NCI-H446 treated with DMSO at 0.1 percent for 48 hours (cell line): ENCODE measurements at regions not wholly inside any gene's neighbourhood (a gene's known extent, or its start where the extent isn't known, plus 50 kb on each side); places are given as distances from the start of the nearest gene placed in this dataset.

Source experiments
- DNase-seq: peaks from one replicate; lab custom pipeline; 2025; lab: John Stamatoyannopoulos, UW

GRCh38 chr3:6098516-6099157 is 762.3 kb upstream of the GRM7 start:
- no peak for DNase-seq

- no peak for DNase-seq
These were observed 761.3 kb upstream of the GRM7 start for GRCh38 chr3:6099458-6100075.

GRCh38 chr3:6105187-6105586 is 755.7 kb upstream of the GRM7 start:
- DNase-seq = no peak

GRCh38 chr3:6108957-6109356 is 752.0 kb upstream of the GRM7 start:
- DNase-seq = no peak

GRCh38 chr3:6110451-6110850 is 750.5 kb upstream of the GRM7 start:
- DNase-seq = no peak

- no peak for DNase-seq
These were observed 748.4 kb upstream of the GRM7 start for GRCh38 chr3:6112546-6112945.

- DNase-seq = no peak
These were observed 747.6 kb upstream of the GRM7 start for GRCh38 chr3:6113338-6113737.

GRCh38 chr3:6119367-6119766 is 741.5 kb upstream of the GRM7 start:
- DNase-seq = no peak

- no peak for DNase-seq
These were observed 740.1 kb upstream of the GRM7 start for GRCh38 chr3:6120786-6121185.

- no peak for DNase-seq
These were observed 736.0 kb upstream of the GRM7 start for GRCh38 chr3:6124875-6125274.

- DNase-seq = no peak
These were observed 735.4 kb upstream of the GRM7 start for GRCh38 chr3:6125520-6125919.

- no peak for DNase-seq
These were observed 728.1 kb upstream of the GRM7 start for GRCh38 chr3:6132684-6133432.

GRCh38 chr3:6142707-6143106 is 718.2 kb upstream of the GRM7 start:
- no peak for DNase-seq

GRCh38 chr3:6147883-6148282 is 713.0 kb upstream of the GRM7 start:
- no peak for DNase-seq

GRCh38 chr3:6155650-6156338 is 705.1 kb upstream of the GRM7 start:
- DNase-seq = no peak

- no peak for DNase-seq
These were observed 695.0 kb upstream of the GRM7 start for GRCh38 chr3:6165951-6166350.

- no peak for DNase-seq
These were observed 692.7 kb upstream of the GRM7 start for GRCh38 chr3:6168256-6168655.

GRCh38 chr3:6172871-6173642 is 687.9 kb upstream of the GRM7 start:
- DNase-seq = no peak

GRCh38 chr3:6177417-6177816 is 683.5 kb upstream of the GRM7 start:
- DNase-seq = no peak

- no peak for DNase-seq
These were observed 681.2 kb upstream of the GRM7 start for GRCh38 chr3:6179761-6180160.

GRCh38 chr3:6180171-6180570 is 680.7 kb upstream of the GRM7 start:
- DNase-seq = no peak

GRCh38 chr3:6182476-6182875 is 678.4 kb upstream of the GRM7 start:
- no peak for DNase-seq
